ENCODE measurements at regions not wholly inside any gene's neighbourhood (a gene's known extent, or its start where the extent isn't known, plus 50 kb on each side); places are given as distances from the start of the nearest gene placed in this dataset.
A peak's percentile ranks its signal among the peaks of the same experiment; 100 is the strongest.
"Not testable (repeated sequence)": the region's sequence is repeated elsewhere in the genome, so short reads cannot be mapped to it uniquely, and the experiment has no call there.

DNA sequence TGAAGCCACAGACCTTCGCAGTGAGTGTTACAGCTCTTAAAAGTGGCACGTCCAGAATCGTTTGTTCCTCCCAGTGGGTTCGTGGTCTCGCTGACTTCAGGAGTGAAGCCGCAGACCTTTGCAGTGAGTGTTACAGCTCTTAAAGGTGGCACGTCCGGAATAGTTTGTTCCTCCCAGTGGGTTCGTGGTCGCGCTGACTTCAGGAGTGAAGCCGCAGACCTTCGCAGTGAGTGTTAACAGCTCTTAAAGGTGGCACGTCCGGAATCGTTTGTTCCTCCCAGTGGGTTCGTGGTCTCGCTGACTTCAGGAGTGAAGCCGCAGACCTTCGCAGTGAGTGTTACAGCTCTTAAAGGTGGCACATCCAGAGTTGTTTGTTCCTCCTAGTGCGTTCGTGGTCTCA lies 91.1 kb downstream of the EBLN2 start:
- H3K14ac ChIP-seq (ENCODE audit: insufficient read length); H3K23me2 ChIP-seq (ENCODE audit: low read depth, low read length); H3K4me3 ChIP-seq (ENCODE audit: extremely low read depth in 1 of 4, insufficient read depth in 2 of 4, low read depth in 3 of 4, low read length in 4 of 4); H3K23ac ChIP-seq (ENCODE audit: insufficient read length); FAIRE-seq; H3K56ac ChIP-seq (replicated peaks; ENCODE audit: insufficient read length, low read depth, low read length); H3K79me1 ChIP-seq (ENCODE audit: low read depth, low read length); H2BK15ac ChIP-seq (ENCODE audit: low read length); H3K79me2 ChIP-seq (ENCODE audit: control insufficient read depth in 1 of 2, insufficient read depth in 2 of 2, low read length in 2 of 2); POLR2A ChIA-PET (ENCODE audit: partially characterized antibody); H3K9me3 ChIP-seq (ENCODE audit: insufficient read depth in 2 of 2, low read depth in 1 of 2, low read length in 1 of 2); H3K27me3 ChIP-seq (replicated peaks in 1 of 4; ENCODE audit: control insufficient read depth in 3 of 4, extremely low read depth in 1 of 4, insufficient read depth in 3 of 4, low read length in 3 of 4); H3K18ac ChIP-seq (ENCODE audit: extremely low read depth, low read length); H2BK12ac ChIP-seq (ENCODE audit: low read depth, low read length); H3K27ac ChIP-seq (ENCODE audit: low read depth, low read length); H3K4me2 ChIP-seq (ENCODE audit: insufficient read depth in 1 of 2, low read depth in 2 of 2, low read length in 2 of 2); H3K36me3 ChIP-seq (ENCODE audit: control insufficient read depth in 2 of 4, insufficient read depth in 4 of 4, low read length in 3 of 4); H3K4me1 ChIP-seq (replicated peaks in 1 of 4; ENCODE audit: control insufficient read depth in 3 of 4, insufficient read depth in 4 of 4, low read length in 3 of 4); H2AK5ac ChIP-seq (ENCODE audit: low read depth, low read length); H2BK5ac ChIP-seq (ENCODE audit: low read depth, low read length); H3K4ac ChIP-seq (replicated peaks; ENCODE audit: insufficient read length, low read depth, low read length); H2BK120ac ChIP-seq (replicated peaks; ENCODE audit: low read depth, low read length); H4K91ac ChIP-seq (replicated peaks; ENCODE audit: insufficient read length, low read length); H2BK20ac ChIP-seq (ENCODE audit: low read length); H4K5ac ChIP-seq (ENCODE audit: insufficient read length, low read depth, low read length); H2AFZ ChIP-seq (ENCODE audit: low read length); H4K8ac ChIP-seq (ENCODE audit: extremely low read depth, insufficient read depth, low read length); H3K9ac ChIP-seq (replicated peaks in 1 of 4; ENCODE audit: extremely low read depth in 1 of 4, low read depth in 3 of 4, low read length in 3 of 4); H4K20me1 ChIP-seq (replicated peaks in 1 of 2; ENCODE audit: control insufficient read depth in 1 of 2, insufficient read depth in 2 of 2, low read length in 2 of 2): not testable (repeated sequence)
- CTCF ChIA-PET (ENCODE audit: partially characterized antibody), result interaction anchor here (1.0 to 1.9 kb wide), 4 partner anchors 9 to 39 kb away, joined by 3 to 6 read pairs (median 4); no protein-coding TSS in a partner anchor
- 93% methylated on average over 22 of the region's 22 CpGs; no CpG with 5 or more reads in 1 of the 2 experiments for WGBS, 2 experiments (ENCODE audit: extremely low coverage in 1 of 2, insufficient coverage in 1 of 2, insufficient read length in 1 of 2, insufficient replicate concordance in 2 of 2, low coverage in 1 of 2, low lambda C conversion rate in 2 of 2, missing lambda C conversion rate in 1 of 2)
- DNase-seq (ENCODE audit: low read depth in 1 of 2, low spot score in 2 of 2), result peak in 1 of 2 experiments; percentile 13

DNA sequence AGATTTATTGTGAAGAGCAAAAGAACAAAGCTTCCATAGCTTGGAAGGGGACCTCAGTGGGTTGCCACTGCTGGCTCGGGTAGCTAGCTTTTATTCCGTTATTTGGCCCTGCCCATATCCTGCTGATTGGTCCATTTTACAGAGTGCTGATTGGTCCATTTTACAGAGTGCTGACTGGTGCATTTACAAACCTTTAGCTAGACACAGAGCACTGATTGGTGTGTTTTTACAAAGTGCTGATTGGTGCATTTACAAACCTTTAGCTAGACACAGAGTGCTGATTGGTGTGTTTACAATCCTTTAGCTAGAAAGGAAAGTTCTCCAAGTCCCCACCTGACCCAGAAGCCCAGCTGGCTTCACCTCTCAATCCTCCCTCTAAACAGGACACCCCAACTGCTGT lies 91.6 kb downstream of the EBLN2 start:
- POLR2A ChIA-PET (ENCODE audit: partially characterized antibody); H3K4me3 ChIP-seq (ENCODE audit: extremely low read depth in 1 of 4, insufficient read depth in 2 of 4, low read depth in 3 of 4, low read length in 4 of 4); H2BK5ac ChIP-seq (ENCODE audit: low read depth, low read length); H4K8ac ChIP-seq (ENCODE audit: extremely low read depth, insufficient read depth, low read length); H3K27me3 ChIP-seq (replicated peaks in 1 of 4; ENCODE audit: control insufficient read depth in 3 of 4, extremely low read depth in 1 of 4, insufficient read depth in 3 of 4, low read length in 3 of 4); H3K79me1 ChIP-seq (ENCODE audit: low read depth, low read length); H3K4me1 ChIP-seq (replicated peaks in 1 of 4; ENCODE audit: control insufficient read depth in 3 of 4, insufficient read depth in 4 of 4, low read length in 3 of 4); H3K23ac ChIP-seq (ENCODE audit: insufficient read length); H3K23me2 ChIP-seq (ENCODE audit: low read depth, low read length); H2BK15ac ChIP-seq (ENCODE audit: low read length); H3K14ac ChIP-seq (ENCODE audit: insufficient read length); H3K27ac ChIP-seq (ENCODE audit: low read depth, low read length); H3K36me3 ChIP-seq (ENCODE audit: control insufficient read depth in 2 of 4, insufficient read depth in 4 of 4, low read length in 3 of 4); H3K9me3 ChIP-seq (ENCODE audit: insufficient read depth in 2 of 2, low read depth in 1 of 2, low read length in 1 of 2); H4K91ac ChIP-seq (replicated peaks; ENCODE audit: insufficient read length, low read length); H2AK5ac ChIP-seq (ENCODE audit: low read depth, low read length); H3K18ac ChIP-seq (ENCODE audit: extremely low read depth, low read length); H3K79me2 ChIP-seq (ENCODE audit: control insufficient read depth in 1 of 2, insufficient read depth in 2 of 2, low read length in 2 of 2); H3K9ac ChIP-seq (replicated peaks in 1 of 4; ENCODE audit: extremely low read depth in 1 of 4, low read depth in 3 of 4, low read length in 3 of 4); H2BK12ac ChIP-seq (ENCODE audit: low read depth, low read length); H2BK20ac ChIP-seq (ENCODE audit: low read length); H2AFZ ChIP-seq (ENCODE audit: low read length); FAIRE-seq; H3K56ac ChIP-seq (replicated peaks; ENCODE audit: insufficient read length, low read depth, low read length); H2BK120ac ChIP-seq (replicated peaks; ENCODE audit: low read depth, low read length); H3K4me2 ChIP-seq (ENCODE audit: insufficient read depth in 1 of 2, low read depth in 2 of 2, low read length in 2 of 2); H4K20me1 ChIP-seq (replicated peaks in 1 of 2; ENCODE audit: control insufficient read depth in 1 of 2, insufficient read depth in 2 of 2, low read length in 2 of 2); H4K5ac ChIP-seq (ENCODE audit: insufficient read length, low read depth, low read length); H3K4ac ChIP-seq (replicated peaks; ENCODE audit: insufficient read length, low read depth, low read length): not testable (repeated sequence)
- WGBS, 2 experiments (ENCODE audit: extremely low coverage in 1 of 2, insufficient coverage in 1 of 2, insufficient read length in 1 of 2, insufficient replicate concordance in 2 of 2, low coverage in 1 of 2, low lambda C conversion rate in 2 of 2, missing lambda C conversion rate in 1 of 2), result 95% methylated on average over 2 of the region's 2 CpGs; no CpG with 5 or more reads in 1 of the 2 experiments
- peak in 1 of 2 experiments; percentile 1 for DNase-seq (ENCODE audit: low read depth in 1 of 2, low spot score in 2 of 2)
- CTCF ChIA-PET (ENCODE audit: partially characterized antibody), result interaction anchor here (1.1 to 1.9 kb wide), 4 partner anchors 8 to 39 kb away, joined by 3 to 6 read pairs (median 4); no protein-coding TSS in a partner anchor
